ENCODE measurements at regions not wholly inside any gene's neighbourhood (a gene's known extent, or its start where the extent isn't known, plus 50 kb on each side); places are given as distances from the start of the nearest gene placed in this dataset.

DNA sequence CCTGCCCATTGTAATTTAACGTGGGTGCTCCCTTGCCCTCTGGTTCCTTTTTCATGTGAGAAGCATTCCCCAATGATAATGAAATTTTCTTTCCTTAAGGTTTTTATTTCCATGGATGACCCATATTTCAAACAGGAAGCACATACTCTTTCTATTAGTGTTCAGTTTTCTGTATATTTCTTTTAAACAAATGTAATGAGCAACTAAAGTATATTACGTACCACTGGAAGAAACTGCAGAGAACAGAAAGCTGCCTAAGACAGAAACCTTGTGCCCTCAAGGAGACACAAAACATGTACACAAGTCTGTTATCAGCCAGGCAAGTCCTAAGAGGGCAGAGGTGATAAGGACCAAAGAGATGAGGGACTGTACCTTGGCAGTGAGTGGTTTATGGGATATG lies 414.9 kb downstream of the ETNK1 start:
- H3K4me3 ChIP-seq (ENCODE audit: low read length), result no peak overlapping the region
- H2AFZ ChIP-seq (ENCODE audit: low read depth, low read length), result no peak overlapping the region
- no peak for TF ChIP-seq EZH2phosphoT487 (IDR thresholded peaks at IDR 0.05; ENCODE audit: low read depth)
- TF ChIP-seq, protein P1, sequence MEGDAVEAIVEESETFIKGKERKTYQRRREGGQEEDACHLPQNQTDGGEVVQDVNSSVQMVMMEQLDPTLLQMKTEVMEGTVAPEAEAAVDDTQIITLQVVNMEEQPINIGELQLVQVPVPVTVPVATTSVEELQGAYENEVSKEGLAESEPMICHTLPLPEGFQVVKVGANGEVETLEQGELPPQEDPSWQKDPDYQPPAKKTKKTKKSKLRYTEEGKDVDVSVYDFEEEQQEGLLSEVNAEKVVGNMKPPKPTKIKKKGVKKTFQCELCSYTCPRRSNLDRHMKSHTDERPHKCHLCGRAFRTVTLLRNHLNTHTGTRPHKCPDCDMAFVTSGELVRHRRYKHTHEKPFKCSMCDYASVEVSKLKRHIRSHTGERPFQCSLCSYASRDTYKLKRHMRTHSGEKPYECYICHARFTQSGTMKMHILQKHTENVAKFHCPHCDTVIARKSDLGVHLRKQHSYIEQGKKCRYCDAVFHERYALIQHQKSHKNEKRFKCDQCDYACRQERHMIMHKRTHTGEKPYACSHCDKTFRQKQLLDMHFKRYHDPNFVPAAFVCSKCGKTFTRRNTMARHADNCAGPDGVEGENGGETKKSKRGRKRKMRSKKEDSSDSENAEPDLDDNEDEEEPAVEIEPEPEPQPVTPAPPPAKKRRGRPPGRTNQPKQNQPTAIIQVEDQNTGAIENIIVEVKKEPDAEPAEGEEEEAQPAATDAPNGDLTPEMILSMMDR (IDR thresholded peaks at IDR 0.05; ENCODE audit: low read depth, low read length), result no peak
- no peaks in the 10 kb centered on the region for H3K9me3 ChIP-seq (ENCODE audit: insufficient read depth, low read length)
- no peak overlapping the region for H3K27ac ChIP-seq (ENCODE audit: low read length)
- H3K27me3 ChIP-seq (ENCODE audit: low read depth, low read length), result no peaks in the 10 kb centered on the region
- no peak overlapping the region for H3K4me2 ChIP-seq (ENCODE audit: low read length)
- H3K4me1 ChIP-seq (ENCODE audit: low read length), result no peaks in the 10 kb centered on the region
- no peaks in the 10 kb centered on the region for H3K79me2 ChIP-seq (ENCODE audit: low read length)
- no peaks in the 10 kb centered on the region for H3K36me3 ChIP-seq (replicated peaks; ENCODE audit: low read depth, low read length)
- no peaks in the 10 kb centered on the region for H4K20me1 ChIP-seq (ENCODE audit: insufficient read depth, low read length)
- H3K9ac ChIP-seq (ENCODE audit: low read length), result no peak overlapping the region

DNA sequence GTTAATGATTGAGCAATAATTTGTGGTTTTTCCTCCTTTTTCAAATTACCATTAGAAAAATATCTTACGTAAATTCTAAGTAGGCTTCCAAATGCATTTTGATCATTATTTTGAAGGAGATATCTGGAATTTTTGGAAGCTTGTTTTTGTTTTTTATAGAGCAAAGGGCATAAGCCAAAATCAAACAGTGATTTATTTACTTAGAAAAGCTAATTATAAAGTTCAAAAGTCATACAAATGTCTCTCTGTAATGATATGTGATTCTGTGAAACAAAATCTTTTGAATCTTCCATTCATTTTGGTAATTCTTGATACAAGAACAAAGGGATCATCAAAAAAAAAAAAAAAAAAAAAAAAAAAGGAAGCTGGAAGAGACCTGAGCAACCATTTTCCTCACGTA lies 416.8 kb downstream of the ETNK1 start:
- Histone ChIP-seq H3K79me2 (ENCODE audit: low read length) (no peaks in the 10 kb centered on the region), H4K20me1 (ENCODE audit: insufficient read depth, low read length) (no peaks in the 10 kb centered on the region), H3K36me3 (replicated peaks; ENCODE audit: low read depth, low read length) (no peaks in the 10 kb centered on the region), H3K4me2 (ENCODE audit: low read length) (no peak overlapping the region), H2AFZ (ENCODE audit: low read depth, low read length) (no peak overlapping the region), H3K9ac (ENCODE audit: low read length) (no peak overlapping the region), H3K4me1 (ENCODE audit: low read length) (no peaks in the 10 kb centered on the region), H3K27me3 (ENCODE audit: low read depth, low read length) (no peaks in the 10 kb centered on the region), H3K4me3 (ENCODE audit: low read length) (no peak overlapping the region), H3K27ac (ENCODE audit: low read length) (no peak overlapping the region), H3K9me3 (ENCODE audit: insufficient read depth, low read length) (no peaks in the 10 kb centered on the region)
- TF ChIP-seq, protein P1 (IDR thresholded peaks at IDR 0.05; ENCODE audit: low read depth, low read length), result no peak
- TF ChIP-seq EZH2phosphoT487 (IDR thresholded peaks at IDR 0.05; ENCODE audit: low read depth), result no peak

DNA sequence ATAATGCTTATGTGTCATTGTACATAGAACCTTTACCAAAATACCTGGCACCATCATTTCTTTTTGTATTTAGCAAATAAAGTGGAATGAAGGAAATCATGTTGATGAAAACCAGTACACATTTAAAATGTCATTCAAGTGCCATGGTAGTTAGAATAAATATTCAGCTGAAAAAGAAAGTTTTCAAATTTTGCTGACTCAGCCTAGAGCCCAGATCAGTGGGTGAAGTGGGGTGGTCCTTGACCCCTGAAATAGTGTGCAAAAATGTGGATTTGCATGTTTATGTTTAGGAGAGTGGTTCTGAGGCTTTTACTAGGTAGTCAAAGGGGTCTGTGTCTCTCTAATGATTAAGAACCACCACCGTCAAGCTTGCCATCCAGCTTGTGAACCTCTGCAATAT lies 418.7 kb downstream of the ETNK1 start:
- H3K4me1 ChIP-seq (ENCODE audit: low read length), result peaks cover under 1% of the 10 kb centered on the region
- H3K36me3 ChIP-seq (replicated peaks; ENCODE audit: low read depth, low read length), result no peaks in the 10 kb centered on the region
- no peak overlapping the region for H3K27ac ChIP-seq (ENCODE audit: low read length)
- no peak overlapping the region for H3K4me2 ChIP-seq (ENCODE audit: low read length)
- no peaks in the 10 kb centered on the region for H3K79me2 ChIP-seq (ENCODE audit: low read length)
- no peak overlapping the region for H3K4me3 ChIP-seq (ENCODE audit: low read length)
- H4K20me1 ChIP-seq (ENCODE audit: insufficient read depth, low read length), result no peaks in the 10 kb centered on the region
- no peak for TF ChIP-seq EZH2phosphoT487 (IDR thresholded peaks at IDR 0.05; ENCODE audit: low read depth)
- TF ChIP-seq, protein P1 (IDR thresholded peaks at IDR 0.05; ENCODE audit: low read depth, low read length), result no peak
- no peaks in the 10 kb centered on the region for H3K9me3 ChIP-seq (ENCODE audit: insufficient read depth, low read length)
- H2AFZ ChIP-seq (ENCODE audit: low read depth, low read length), result no peak overlapping the region
- H3K9ac ChIP-seq (ENCODE audit: low read length), result no peak overlapping the region
- no peaks in the 10 kb centered on the region for H3K27me3 ChIP-seq (ENCODE audit: low read depth, low read length)

DNA sequence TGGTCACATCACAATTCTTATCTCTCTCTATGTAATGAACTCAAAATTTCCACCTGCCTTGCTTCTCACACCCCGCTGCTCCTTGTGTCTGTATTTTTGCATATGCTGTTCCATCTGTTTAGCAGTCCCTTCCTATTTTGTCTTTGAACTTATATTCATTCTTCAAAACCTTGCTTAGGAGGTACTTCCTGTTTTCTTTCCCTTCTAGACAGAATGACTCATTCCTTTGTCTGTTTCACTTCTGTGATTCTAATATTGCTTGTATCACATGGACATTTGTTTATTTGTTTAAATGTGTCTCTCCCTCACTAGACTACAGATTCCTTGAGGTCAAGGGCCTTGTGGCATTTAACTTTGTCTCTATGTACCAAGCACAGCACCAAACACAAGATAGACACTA lies 424.2 kb downstream of the ETNK1 start:
- Histone ChIP-seq H3K9ac (ENCODE audit: low read length) (no peak overlapping the region), H2AFZ (ENCODE audit: low read depth, low read length) (no peak overlapping the region), H3K4me1 (ENCODE audit: low read length) (peaks cover 10% of the 10 kb centered on the region), H3K36me3 (replicated peaks; ENCODE audit: low read depth, low read length) (no peaks in the 10 kb centered on the region), H3K27ac (ENCODE audit: low read length) (no peak overlapping the region), H3K4me3 (ENCODE audit: low read length) (no peak overlapping the region), H3K9me3 (ENCODE audit: insufficient read depth, low read length) (no peaks in the 10 kb centered on the region), H4K20me1 (ENCODE audit: insufficient read depth, low read length) (no peaks in the 10 kb centered on the region), H3K4me2 (ENCODE audit: low read length) (no peak overlapping the region), H3K79me2 (ENCODE audit: low read length) (no peaks in the 10 kb centered on the region), H3K27me3 (ENCODE audit: low read depth, low read length) (no peaks in the 10 kb centered on the region)
- no peak for TF ChIP-seq EZH2phosphoT487 (IDR thresholded peaks at IDR 0.05; ENCODE audit: low read depth)
- TF ChIP-seq, protein P1 (IDR thresholded peaks at IDR 0.05; ENCODE audit: low read depth, low read length), result no peak
